Activated naive CD8-positive, alpha-beta T cell treated with anti-CD3 and anti-CD28 coated beads for 36 hours (primary cell): ENCODE measurements at regions not wholly inside any gene's neighbourhood (a gene's known extent, or its start where the extent isn't known, plus 50 kb on each side); places are given as distances from the start of the nearest gene placed in this dataset.

Experiments
- DNase-seq: peaks from one replicate; pipeline ENCODE4 v3.0.0; 2021
- H3K27ac Mint-ChIP-seq: one replicate; pipeline ENCODE4 v1.8.0; 2022; ENCODE audit warnings: mild to moderate bottlenecking, moderate library complexity, mixed read lengths
- H3K27me3 Mint-ChIP-seq: one replicate; pipeline ENCODE4 v1.8.0; 2022; ENCODE audit warnings: mild to moderate bottlenecking, mixed read lengths
- H3K36me3 Mint-ChIP-seq: one replicate; pipeline ENCODE4 v1.8.0; 2021; ENCODE audit warnings: mild to moderate bottlenecking, mixed read lengths
- H3K4me1 Mint-ChIP-seq: one replicate; pipeline ENCODE4 v1.8.0; 2021; ENCODE audit warnings: mixed read lengths
- H3K4me3 Mint-ChIP-seq: one replicate; pipeline ENCODE4 v1.8.0; 2022; ENCODE audit warnings: mild to moderate bottlenecking, moderate library complexity, mixed read lengths
- H3K9me3 Mint-ChIP-seq: one replicate; pipeline ENCODE4 v1.8.0; 2022; ENCODE audit warnings: mixed read lengths

- Mint-ChIP-seq H3K4me1 (no peaks in the 10 kb centered on the region), H3K4me3 (no peak overlapping the region)
Measured at GRCh38 chr17:13076905-13077304, 59.1 kb upstream of the ELAC2 start.

DNA sequence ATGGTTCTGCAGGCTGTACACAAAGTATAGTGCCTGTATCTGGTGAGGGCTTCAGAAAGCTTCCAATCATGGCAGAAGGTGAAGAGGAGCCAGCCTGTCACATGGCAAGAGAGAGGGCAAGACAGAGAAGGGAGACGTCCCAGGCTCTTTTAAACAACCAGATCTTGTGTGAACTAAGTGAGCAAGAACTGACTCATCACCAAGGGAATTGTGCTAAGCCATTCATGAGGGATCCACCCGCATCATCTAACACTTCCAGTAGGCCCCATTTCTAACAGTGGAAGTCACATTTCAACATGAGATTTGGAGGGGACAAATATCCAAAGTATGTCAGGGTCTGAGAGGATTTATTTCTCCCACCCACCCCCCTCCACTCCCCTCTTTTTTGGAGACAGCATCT, 56.2 kb upstream of the ELAC2 start:
- H3K27ac Mint-ChIP-seq: no peak overlapping the region
- H3K9me3 Mint-ChIP-seq: no peaks in the 10 kb centered on the region
- no peaks in the 10 kb centered on the region for H3K4me1 Mint-ChIP-seq
- DNase-seq: no peak
- no peaks in the 10 kb centered on the region for H3K36me3 Mint-ChIP-seq
- H3K27me3 Mint-ChIP-seq: peaks cover 13% of the 10 kb centered on the region
- H3K4me3 Mint-ChIP-seq: no peak overlapping the region

More at GRCh38 chr17:13076905-13077304, 59.1 kb upstream of the ELAC2 start:
- no peaks in the 10 kb centered on the region for H3K9me3 Mint-ChIP-seq
- no peaks in the 10 kb centered on the region for H3K36me3 Mint-ChIP-seq
- H3K27me3 Mint-ChIP-seq: peaks cover 13% of the 10 kb centered on the region
- DNase-seq: no peak
- no peak overlapping the region for H3K27ac Mint-ChIP-seq

DNA sequence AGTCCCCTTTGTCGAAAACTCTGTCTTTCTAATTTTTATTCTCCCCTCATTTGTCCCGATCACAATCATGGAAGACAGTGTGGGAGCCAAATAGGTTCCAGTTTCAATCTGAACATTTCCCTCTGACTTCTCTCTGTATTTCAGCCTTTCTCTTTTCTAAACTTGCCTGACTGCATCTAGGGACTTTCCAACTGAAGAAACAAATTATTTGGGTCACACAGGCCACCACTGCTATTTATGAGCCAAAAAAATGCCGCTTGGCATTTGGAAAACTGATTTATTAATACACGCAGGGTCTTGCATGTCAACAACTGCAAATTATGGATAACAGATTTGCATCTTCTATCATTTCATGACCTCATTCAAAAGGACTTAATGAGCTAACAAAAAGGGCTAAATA, 55.2 kb upstream of the ELAC2 start:
- no peaks in the 10 kb centered on the region for H3K9me3 Mint-ChIP-seq
- DNase-seq: no peak
- H3K4me3 Mint-ChIP-seq: no peak overlapping the region
- H3K4me1 Mint-ChIP-seq: no peaks in the 10 kb centered on the region
- H3K36me3 Mint-ChIP-seq: no peaks in the 10 kb centered on the region
- no peak overlapping the region for H3K27ac Mint-ChIP-seq
- H3K27me3 Mint-ChIP-seq: peaks cover 13% of the 10 kb centered on the region

DNA sequence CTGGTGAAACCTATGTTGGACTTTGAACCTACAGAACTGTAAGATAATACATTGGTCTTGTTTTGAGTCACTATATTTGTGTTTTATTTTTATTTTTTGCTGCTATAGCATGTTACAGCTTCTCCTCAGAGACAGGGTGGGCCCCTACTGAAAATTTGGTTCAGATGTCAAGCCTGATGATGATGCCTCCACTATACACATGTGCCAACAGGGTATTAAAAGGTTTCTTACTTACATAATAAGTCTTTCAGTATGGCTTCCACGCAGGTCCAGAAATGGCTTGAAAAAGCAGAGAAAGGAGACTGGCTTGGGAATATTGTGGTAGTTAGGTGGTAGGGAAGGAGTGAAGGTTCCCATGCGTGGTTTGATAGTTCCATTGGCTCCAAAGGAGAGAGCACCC, 52.9 kb upstream of the ELAC2 start:
- Mint-ChIP-seq H3K4me3 (no peak overlapping the region), H3K27ac (no peak overlapping the region), H3K4me1 (no peaks in the 10 kb centered on the region), H3K36me3 (no peaks in the 10 kb centered on the region), H3K27me3 (peaks cover 13% of the 10 kb centered on the region), H3K9me3 (no peaks in the 10 kb centered on the region)
- DNase-seq: no peak

DNA sequence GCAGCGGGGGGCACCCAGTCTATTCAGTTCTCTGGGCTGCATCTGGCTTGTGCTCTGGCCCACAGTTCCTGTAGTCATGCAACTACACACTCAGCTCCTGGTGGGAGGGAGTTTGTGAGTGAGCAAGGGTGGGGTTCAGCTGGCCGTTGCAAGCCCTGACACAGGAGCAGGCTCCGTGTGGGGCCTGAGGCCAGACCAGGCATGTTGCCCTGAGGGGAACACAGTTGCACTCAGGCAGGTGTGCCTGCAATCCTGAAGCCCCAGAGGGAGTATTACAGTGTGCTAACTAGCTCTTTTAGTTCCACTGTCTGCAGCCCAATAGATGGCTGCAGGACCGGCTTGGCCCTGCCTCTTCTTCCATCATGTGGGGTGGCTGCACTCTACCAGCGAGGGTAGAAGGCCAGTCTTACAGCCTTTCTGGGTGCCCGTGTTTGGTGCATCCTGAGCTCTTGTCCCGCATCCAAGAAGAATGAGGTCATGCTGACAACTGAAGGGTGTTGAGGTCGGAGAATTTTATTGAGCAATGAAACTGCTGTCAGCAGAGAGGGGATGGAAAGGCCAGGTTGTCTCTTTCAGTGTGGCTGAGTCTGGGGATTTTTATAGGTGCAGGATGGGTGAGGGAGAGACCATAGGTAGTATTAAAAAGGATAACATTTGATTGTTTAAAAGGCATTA, 49.9 kb upstream of the ELAC2 start:
- H3K9me3 Mint-ChIP-seq: no peaks in the 10 kb centered on the region
- peaks cover 15% of the 10 kb centered on the region for H3K27me3 Mint-ChIP-seq
- H3K4me3 Mint-ChIP-seq: no peak overlapping the region
- no peaks in the 10 kb centered on the region for H3K36me3 Mint-ChIP-seq
- H3K27ac Mint-ChIP-seq: no peak overlapping the region
- DNase-seq: no peak
- H3K4me1 Mint-ChIP-seq: no peaks in the 10 kb centered on the region
